IMR-90 (cell line): ENCODE measurements at regions not wholly inside any gene's neighbourhood (a gene's known extent, or its start where the extent isn't known, plus 50 kb on each side); places are given as distances from the start of the nearest gene placed in this dataset.

Experiments
- ATAC-seq: fragments of 200-7000 bp; cut with Tn5 transposase; 2 replicates; pipeline ENCODE4 v1.9.1; 2020; ENCODE audit warnings: low read depth, mild to moderate bottlenecking, moderate library complexity
- BruUV-seq: library from RNA; stranded (reverse); fragments of 400-500 nt; replicated peaks from 2 replicates; lab custom pipeline; 2021; lab: Mats Ljungman, UMichigan
- CTCF ChIA-PET: fragments of 300-600 bp; formaldehyde crosslinking; extraction: SDS; loops from one replicate; lab custom pipeline; 2021; ENCODE audit warnings: antibody characterized with exemption; lab: Yijun Ruan, JAX
- POLR2A ChIA-PET: fragments of 300-600 bp; sonication (Branson Sonifier 250); formaldehyde crosslinking; loops from one replicate; lab custom pipeline; 2022; ENCODE audit warnings: antibody characterized with exemption; ENCODE audit not compliant: unreplicated experiment; lab: Charles Lee
- DNase-seq: peaks from one replicate; pipeline ENCODE4 v3.0.0; 2013
- H2AFZ ChIP-seq: replicated peaks from 2 replicates; pipeline ENCODE3; 2013; ENCODE audit warnings: low read length, mild to moderate bottlenecking; ENCODE audit not compliant: poor library complexity
- H2AK5ac ChIP-seq: 2 replicates; pipeline ENCODE4 v1.6.1; 2013; ENCODE audit warnings: low read depth, low read length, inconsistent platforms
- H2AK9ac ChIP-seq: replicated peaks from 2 replicates; pipeline ENCODE3; 2013; ENCODE audit warnings: mild to moderate bottlenecking, low read depth, low read length, moderate library complexity; ENCODE audit not compliant: poor library complexity
- H2BK120ac ChIP-seq: 2 replicates; pipeline ENCODE4 v1.6.1; 2013; ENCODE audit warnings: low read depth, low read length, inconsistent platforms
- H2BK15ac ChIP-seq: 3 replicates; pipeline ENCODE4 v1.6.1; 2013; ENCODE audit warnings: low read depth, low read length, inconsistent platforms
- H2BK20ac ChIP-seq: 2 replicates; pipeline ENCODE4 v1.6.1; 2013; ENCODE audit warnings: low read depth, mild to moderate bottlenecking, inconsistent platforms, low read length, moderate library complexity
- H2BK5ac ChIP-seq: 2 replicates; pipeline ENCODE4 v1.6.1; 2013; ENCODE audit warnings: mild to moderate bottlenecking, low read depth, low read length, inconsistent platforms; ENCODE audit not compliant: poor library complexity, severe bottlenecking
- H3K14ac ChIP-seq: replicated peaks from 2 replicates; pipeline ENCODE4 v1.6.1; 2013; ENCODE audit warnings: low read depth, low read length, inconsistent platforms
- H3K18ac ChIP-seq: 2 replicates; pipeline ENCODE4 v1.6.1; 2013; ENCODE audit warnings: low read depth, low read length, control low read depth
- H3K23ac ChIP-seq: 2 replicates; pipeline ENCODE4 v1.6.1; 2013; ENCODE audit warnings: low read depth, low read length, inconsistent platforms
- H3K27ac ChIP-seq: 2 replicates; pipeline ENCODE4 v1.5.1; 2013; ENCODE audit warnings: mild to moderate bottlenecking, control low read depth, low read length; ENCODE audit not compliant: insufficient read depth
- H3K27me3 ChIP-seq: 2 replicates; pipeline ENCODE4 v1.6.1; 2013; ENCODE audit warnings: low read length; ENCODE audit not compliant: control insufficient read depth, insufficient read depth
- H3K36me3 ChIP-seq: 2 replicates; pipeline ENCODE4 v1.6.1; 2013; ENCODE audit warnings: low read length, mixed read lengths; ENCODE audit not compliant: control insufficient read depth, insufficient read depth
- H3K4ac ChIP-seq: 2 replicates; pipeline ENCODE4 v1.6.1; 2013; ENCODE audit warnings: low read depth, low read length, inconsistent platforms
- H3K4me1 ChIP-seq: 2 replicates; pipeline ENCODE4 v1.6.1; 2013; ENCODE audit warnings: low read length, mixed read lengths; ENCODE audit not compliant: control insufficient read depth, insufficient read depth
- H3K4me2 ChIP-seq: 2 replicates; pipeline ENCODE4 v1.6.1; 2013; ENCODE audit warnings: low read depth, mild to moderate bottlenecking, control low read depth, low read length, moderate library complexity
- H3K4me3 ChIP-seq: 2 replicates; pipeline ENCODE4 v1.5.1; 2013; ENCODE audit warnings: low read depth, mild to moderate bottlenecking, control low read depth, low read length, moderate library complexity; ENCODE audit not compliant: insufficient read depth
- H3K56ac ChIP-seq: 2 replicates; pipeline ENCODE4 v1.6.1; 2013; ENCODE audit warnings: low read length, inconsistent platforms; ENCODE audit not compliant: insufficient read depth; ENCODE audit errors: extremely low read depth
- H3K79me1 ChIP-seq, 2 experiments: 2 replicates each; pipeline ENCODE4 v1.6.1; 2013; ENCODE audit warnings: low read length in 2 of 2, inconsistent platforms in 1 of 2, low read depth in 1 of 2
- H3K9ac ChIP-seq: 2 replicates; pipeline ENCODE4 v1.6.1; 2013; ENCODE audit warnings: low read depth, low read length, control low read depth
- H3K9me1 ChIP-seq: 2 replicates; pipeline ENCODE4 v1.6.1; 2013; ENCODE audit warnings: low read length, inconsistent platforms; ENCODE audit not compliant: insufficient read depth
- H3K9me3 ChIP-seq: 2 replicates; pipeline ENCODE4 v1.6.1; 2013; ENCODE audit warnings: low read length; ENCODE audit not compliant: control insufficient read depth, insufficient read depth
- H4K20me1 ChIP-seq: 2 replicates; pipeline ENCODE4 v1.6.1; 2013; ENCODE audit warnings: low read length, inconsistent platforms; ENCODE audit not compliant: insufficient read depth
- H4K5ac ChIP-seq: 2 replicates; pipeline ENCODE4 v1.6.1; 2013; ENCODE audit warnings: mild to moderate bottlenecking, low read depth, low read length, control low read depth
- H4K8ac ChIP-seq, 2 experiments: 2 replicates each; pipeline ENCODE4 v1.6.1; 2013; ENCODE audit warnings: low read depth in 2 of 2, low read length in 2 of 2, control low read depth in 1 of 2, inconsistent platforms in 1 of 2
- H4K91ac ChIP-seq: 2 replicates; pipeline ENCODE4 v1.6.1; 2013; ENCODE audit warnings: low read depth, low read length, inconsistent platforms; ENCODE audit not compliant: insufficient read depth
- BHLHE40 ChIP-seq: fragments of 150-350 bp; IDR thresholded peaks from 2 replicates; pipeline ENCODE4 v1.6.1; 2016; ENCODE audit warnings: mild to moderate bottlenecking, low read depth, low read length
- CEBPB ChIP-seq: IDR thresholded peaks from 2 replicates; pipeline ENCODE4 v1.6.1; 2012; ENCODE audit warnings: low read depth, low read length, improper control_type of control experiment
- CHD1 ChIP-seq: IDR thresholded peaks from 2 replicates; pipeline ENCODE4 v1.6.1; 2012; ENCODE audit warnings: low read depth, low read length, improper control_type of control experiment
- CTCF ChIP-seq: conservative IDR thresholded peaks from 2 replicates; pipeline ENCODE4 v1.5.1; 2012; ENCODE audit warnings: mild to moderate bottlenecking, low read depth, low read length, improper control_type of control experiment
- ELK1 ChIP-seq: fragments of 150-350 bp; IDR thresholded peaks from 2 replicates; pipeline ENCODE4 v1.6.1; 2016; ENCODE audit warnings: low read depth, mild to moderate bottlenecking, low read length, moderate library complexity, borderline replicate concordance
- FOS ChIP-seq: fragments of 150-350 bp; IDR thresholded peaks from 2 replicates; pipeline ENCODE4 v1.6.1; 2016; ENCODE audit warnings: low read depth, low read length
- MAFK ChIP-seq: IDR thresholded peaks from 2 replicates; pipeline ENCODE4 v1.6.1; 2012; ENCODE audit warnings: low read depth, low read length, improper control_type of control experiment
- MAZ ChIP-seq: IDR thresholded peaks from 2 replicates; pipeline ENCODE4 v1.6.1; 2012; ENCODE audit warnings: low read depth, mild to moderate bottlenecking, low read length, improper control_type of control experiment, moderate library complexity, borderline replicate concordance
- MXI1 ChIP-seq: IDR thresholded peaks from 2 replicates; pipeline ENCODE4 v1.6.1; 2012; ENCODE audit warnings: low read depth, mild to moderate bottlenecking, low read length, moderate library complexity, borderline replicate concordance
- NFE2L2 ChIP-seq: fragments of 150-350 bp; IDR thresholded peaks from 2 replicates; pipeline ENCODE4 v1.6.1; 2016; ENCODE audit warnings: low read depth, mild to moderate bottlenecking, low read length
- POLR2A ChIP-seq: IDR thresholded peaks from 2 replicates; pipeline ENCODE4 v1.6.1; 2012; ENCODE audit warnings: mild to moderate bottlenecking, low read depth, low read length
- RAD21 ChIP-seq: IDR thresholded peaks from 2 replicates; pipeline ENCODE4 v1.6.1; 2012; ENCODE audit warnings: low read length, improper control_type of control experiment
- RCOR1 ChIP-seq: IDR thresholded peaks from 2 replicates; pipeline ENCODE4 v1.6.1; 2012; ENCODE audit warnings: mild to moderate bottlenecking, low read length, improper control_type of control experiment; ENCODE audit not compliant: insufficient replicate concordance
- RFX5 ChIP-seq: IDR thresholded peaks from 2 replicates; pipeline ENCODE4 v1.8.0; 2012; ENCODE audit warnings: low read depth, mild to moderate bottlenecking, low read length, moderate library complexity
- SMC3 ChIP-seq: fragments of 150-350 bp; IDR thresholded peaks from 2 replicates; pipeline ENCODE4 v1.6.1; 2016; ENCODE audit warnings: low read depth, mild to moderate bottlenecking, antibody characterized with exemption, low read length, moderate library complexity
- USF2 ChIP-seq: fragments of 150-350 bp; IDR thresholded peaks from 2 replicates; pipeline ENCODE4 v1.6.1; 2017; ENCODE audit warnings: mild to moderate bottlenecking, antibody characterized with exemption, low read length, low read depth
- WGBS, 2 experiments: methylation state at CpG; one replicate each; pipeline versions ENCODE4 v1.1.5 to v1.1.7; 2013; ENCODE audit warnings: missing lambda C conversion rate in 2 of 2; ENCODE audit not compliant: insufficient read length in 1 of 2; ENCODE audit errors: extremely low coverage in 2 of 2; 5-methylcytosine and 5-hydroxymethylcytosine counted together
- dilution Hi-C: fragments of 300-500 bp; cut with HindIII; formaldehyde crosslinking; loops from one replicate; pipeline ENCODE4 v1.14.3; 2018; ENCODE audit warnings: low sequenced_read_pairs; ENCODE audit not compliant: unreplicated experiment
- in situ Hi-C: fragments of 300-500 bp; cut with MboI; formaldehyde crosslinking; loops from 3 replicates; pipeline ENCODE4 v1.14.3; 2019; ENCODE audit warnings: low sequenced_read_pairs, inconsistent platforms, mixed read lengths
- intact Hi-C: fragments of 100-400 bp; cut with micrococcal nuclease; formaldehyde crosslinking; loops from 2 replicates; pipeline ENCODE4 v1.10.0; 2022

DNA sequence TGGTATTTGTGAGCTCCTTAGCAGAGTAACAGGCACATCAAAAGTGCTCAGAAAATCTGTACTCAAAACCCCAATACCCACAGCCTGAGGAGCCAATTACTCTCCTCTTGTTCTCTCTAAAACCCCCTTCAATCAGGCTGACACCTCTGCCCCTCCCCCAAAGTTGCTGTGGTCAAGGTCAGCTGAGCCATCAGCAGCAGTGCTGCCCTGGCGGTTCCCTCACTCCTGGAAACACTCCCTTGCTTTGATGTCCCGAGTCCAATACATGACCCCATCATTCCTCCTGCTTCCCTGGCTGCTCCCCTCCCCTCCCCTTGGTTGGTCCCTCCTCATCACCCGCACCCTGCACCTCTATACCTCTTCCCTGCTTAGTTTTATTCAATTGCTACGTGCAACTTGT is 57.2 kb upstream of the C14orf132 start:
- no peaks in the 10 kb centered on the region for H3K4me1 ChIP-seq
- H3K27me3 ChIP-seq = peaks cover 2% of the 10 kb centered on the region; the same call in 1 of the 2 replicates
- H3K9me1 ChIP-seq = no peaks in the 10 kb centered on the region
- no peak overlapping the region for H3K23ac ChIP-seq
- no peak overlapping the region for H2BK120ac ChIP-seq
- H4K8ac ChIP-seq = no peak overlapping the region
- no peak overlapping the region for H2AFZ ChIP-seq
- H3K4me2 ChIP-seq = no peak overlapping the region
- no peaks in the 10 kb centered on the region for H4K20me1 ChIP-seq
- BruUV-seq = no TSS peak
- no peak overlapping the region for H3K9ac ChIP-seq
- no peaks in the 10 kb centered on the region for H3K79me1 ChIP-seq
- H2BK15ac ChIP-seq = no peak overlapping the region
- no peak overlapping the region for H2BK20ac ChIP-seq
- no peak overlapping the region for H2AK9ac ChIP-seq
- no peak overlapping the region for H3K4me3 ChIP-seq
- no peak for DNase-seq
- dilution Hi-C loops (no loop called here), in situ Hi-C loops (loop anchor here (25.0 kb wide), 1 partner anchor 1295 kb away; no protein-coding TSS in a partner anchor), intact Hi-C loops (no loop called here)
- ChIA-PET CTCF (no interaction called here), POLR2A (no interaction called here)
- no peak overlapping the region for H4K91ac ChIP-seq
- no peak overlapping the region for H2AK5ac ChIP-seq
- H3K18ac ChIP-seq = no peak overlapping the region
- no peaks in the 10 kb centered on the region for H3K36me3 ChIP-seq
- no peaks in the 10 kb centered on the region for H3K9me3 ChIP-seq
- TF ChIP-seq FOS (no peak), BHLHE40 (no peak), CEBPB (no peak), NFE2L2 (no peak), CTCF (no peak), USF2 (no peak), ELK1 (no peak), MXI1 (no peak), RCOR1 (no peak), MAZ (no peak), POLR2A (no peak), RAD21 (no peak), MAFK (no peak), RFX5 (no peak), SMC3 (no peak), CHD1 (no peak)
- no peak overlapping the region for H4K5ac ChIP-seq
- no peak overlapping the region for H3K14ac ChIP-seq
- H3K27ac ChIP-seq = no peak overlapping the region
- no peak for ATAC-seq
- WGBS, 2 experiments = 0% methylated on average over 3 of the region's 4 CpGs; no CpG with 5 or more reads in 1 of the 2 experiments
- H3K4ac ChIP-seq = no peak overlapping the region
- no peak overlapping the region for H2BK5ac ChIP-seq
- no peak overlapping the region for H3K56ac ChIP-seq
